ENCODE measurements at regions not wholly inside any gene's neighbourhood (a gene's known extent, or its start where the extent isn't known, plus 50 kb on each side); places are given as distances from the start of the nearest gene placed in this dataset.

DNA sequence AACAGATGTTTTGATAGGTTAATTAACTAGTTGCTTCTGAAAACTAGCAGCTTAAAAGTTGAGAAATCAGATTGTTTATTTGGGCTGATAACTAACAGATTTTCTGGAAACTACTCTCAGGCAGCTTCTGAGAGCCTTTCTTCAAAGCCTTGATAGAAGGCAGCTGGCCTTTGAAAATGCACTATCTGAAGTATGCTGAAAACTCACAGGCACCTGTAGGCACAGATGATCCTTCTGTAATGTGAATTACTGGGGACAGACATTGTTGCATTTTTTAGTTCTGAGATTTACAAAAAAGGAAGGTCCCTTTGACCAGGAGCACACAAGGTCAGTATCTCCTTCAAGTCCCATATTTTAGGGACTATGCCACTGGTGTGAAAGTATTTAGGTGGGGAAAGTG, 460.8 kb upstream of the CNTN5 start:
- Histone ChIP-seq H3K36me3 (ENCODE audit: insufficient read depth) (no peaks in the 10 kb centered on the region), H3F3A (replicated peaks; ENCODE audit: low read depth) (no peaks in the 10 kb centered on the region), H3K4me1 (ENCODE audit: insufficient read depth) (no peaks in the 10 kb centered on the region), H2AFZ (0 out of 2 replicates have a peak overlapping the region, but pooled peaks have one; percentile 2), H3K27me3 (ENCODE audit: insufficient read depth) (no peaks in the 10 kb centered on the region), H3K27ac (ENCODE audit: low read depth) (no peak overlapping the region), H3K4me2 (no peak overlapping the region), H3K79me2 (replicated peaks; ENCODE audit: insufficient read depth) (no peaks in the 10 kb centered on the region), H3K4me3 (no peak overlapping the region), H3K9me2 (ENCODE audit: insufficient read depth) (no peaks in the 10 kb centered on the region), H4K20me1 (replicated peaks; ENCODE audit: insufficient read depth) (no peaks in the 10 kb centered on the region)
- Mint-ChIP-seq H3K27ac (no peak overlapping the region), H3K4me3 (no peak overlapping the region), H3K4me1 (peaks cover 9% of the 10 kb centered on the region; the same call in 2 of the 3 replicates), H3K27me3 (ENCODE audit: insufficient read depth, low read depth, poor library complexity) (no peaks in the 10 kb centered on the region), H3K9me3 (no peaks in the 10 kb centered on the region), H3K36me3 (ENCODE audit: low read depth) (no peaks in the 10 kb centered on the region)
- ATAC-seq (no peak; the same call in 2 of the 3 replicates), DNase-seq (ENCODE audit: low spot score) (peak; percentile 3)
- TF ChIP-seq ZNF331 (CRISPR knock-in tag; IDR thresholded peaks at IDR 0.05; ENCODE audit: low read depth) (no peak), STAT1 (IDR thresholded peaks at IDR 0.05; ENCODE audit: unreplicated experiment) (no peak), EZH2 (IDR thresholded peaks at IDR 0.05; ENCODE audit: low read depth, unreplicated experiment) (no peak), CREB1 (CRISPR knock-in tag; IDR thresholded peaks at IDR 0.05; ENCODE audit: low read depth) (no peak), NANOG (IDR thresholded peaks at IDR 0.05; ENCODE audit: borderline replicate concordance) (no peak), ZNF114 (CRISPR knock-in tag; IDR thresholded peaks at IDR 0.05) (no peak), EZH2phosphoT487 (IDR thresholded peaks at IDR 0.05; ENCODE audit: unreplicated experiment) (no peak), JUNB (IDR thresholded peaks at IDR 0.05; ENCODE audit: unreplicated experiment) (no peak), POLR2AphosphoS5 (IDR thresholded peaks at IDR 0.05; ENCODE audit: low read depth) (no peak)
- TF ChIP-seq, protein P1, sequence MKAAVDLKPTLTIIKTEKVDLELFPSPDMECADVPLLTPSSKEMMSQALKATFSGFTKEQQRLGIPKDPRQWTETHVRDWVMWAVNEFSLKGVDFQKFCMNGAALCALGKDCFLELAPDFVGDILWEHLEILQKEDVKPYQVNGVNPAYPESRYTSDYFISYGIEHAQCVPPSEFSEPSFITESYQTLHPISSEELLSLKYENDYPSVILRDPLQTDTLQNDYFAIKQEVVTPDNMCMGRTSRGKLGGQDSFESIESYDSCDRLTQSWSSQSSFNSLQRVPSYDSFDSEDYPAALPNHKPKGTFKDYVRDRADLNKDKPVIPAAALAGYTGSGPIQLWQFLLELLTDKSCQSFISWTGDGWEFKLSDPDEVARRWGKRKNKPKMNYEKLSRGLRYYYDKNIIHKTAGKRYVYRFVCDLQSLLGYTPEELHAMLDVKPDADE (IDR thresholded peaks at IDR 0.05) = no peak
- TF ChIP-seq, protein P2, sequence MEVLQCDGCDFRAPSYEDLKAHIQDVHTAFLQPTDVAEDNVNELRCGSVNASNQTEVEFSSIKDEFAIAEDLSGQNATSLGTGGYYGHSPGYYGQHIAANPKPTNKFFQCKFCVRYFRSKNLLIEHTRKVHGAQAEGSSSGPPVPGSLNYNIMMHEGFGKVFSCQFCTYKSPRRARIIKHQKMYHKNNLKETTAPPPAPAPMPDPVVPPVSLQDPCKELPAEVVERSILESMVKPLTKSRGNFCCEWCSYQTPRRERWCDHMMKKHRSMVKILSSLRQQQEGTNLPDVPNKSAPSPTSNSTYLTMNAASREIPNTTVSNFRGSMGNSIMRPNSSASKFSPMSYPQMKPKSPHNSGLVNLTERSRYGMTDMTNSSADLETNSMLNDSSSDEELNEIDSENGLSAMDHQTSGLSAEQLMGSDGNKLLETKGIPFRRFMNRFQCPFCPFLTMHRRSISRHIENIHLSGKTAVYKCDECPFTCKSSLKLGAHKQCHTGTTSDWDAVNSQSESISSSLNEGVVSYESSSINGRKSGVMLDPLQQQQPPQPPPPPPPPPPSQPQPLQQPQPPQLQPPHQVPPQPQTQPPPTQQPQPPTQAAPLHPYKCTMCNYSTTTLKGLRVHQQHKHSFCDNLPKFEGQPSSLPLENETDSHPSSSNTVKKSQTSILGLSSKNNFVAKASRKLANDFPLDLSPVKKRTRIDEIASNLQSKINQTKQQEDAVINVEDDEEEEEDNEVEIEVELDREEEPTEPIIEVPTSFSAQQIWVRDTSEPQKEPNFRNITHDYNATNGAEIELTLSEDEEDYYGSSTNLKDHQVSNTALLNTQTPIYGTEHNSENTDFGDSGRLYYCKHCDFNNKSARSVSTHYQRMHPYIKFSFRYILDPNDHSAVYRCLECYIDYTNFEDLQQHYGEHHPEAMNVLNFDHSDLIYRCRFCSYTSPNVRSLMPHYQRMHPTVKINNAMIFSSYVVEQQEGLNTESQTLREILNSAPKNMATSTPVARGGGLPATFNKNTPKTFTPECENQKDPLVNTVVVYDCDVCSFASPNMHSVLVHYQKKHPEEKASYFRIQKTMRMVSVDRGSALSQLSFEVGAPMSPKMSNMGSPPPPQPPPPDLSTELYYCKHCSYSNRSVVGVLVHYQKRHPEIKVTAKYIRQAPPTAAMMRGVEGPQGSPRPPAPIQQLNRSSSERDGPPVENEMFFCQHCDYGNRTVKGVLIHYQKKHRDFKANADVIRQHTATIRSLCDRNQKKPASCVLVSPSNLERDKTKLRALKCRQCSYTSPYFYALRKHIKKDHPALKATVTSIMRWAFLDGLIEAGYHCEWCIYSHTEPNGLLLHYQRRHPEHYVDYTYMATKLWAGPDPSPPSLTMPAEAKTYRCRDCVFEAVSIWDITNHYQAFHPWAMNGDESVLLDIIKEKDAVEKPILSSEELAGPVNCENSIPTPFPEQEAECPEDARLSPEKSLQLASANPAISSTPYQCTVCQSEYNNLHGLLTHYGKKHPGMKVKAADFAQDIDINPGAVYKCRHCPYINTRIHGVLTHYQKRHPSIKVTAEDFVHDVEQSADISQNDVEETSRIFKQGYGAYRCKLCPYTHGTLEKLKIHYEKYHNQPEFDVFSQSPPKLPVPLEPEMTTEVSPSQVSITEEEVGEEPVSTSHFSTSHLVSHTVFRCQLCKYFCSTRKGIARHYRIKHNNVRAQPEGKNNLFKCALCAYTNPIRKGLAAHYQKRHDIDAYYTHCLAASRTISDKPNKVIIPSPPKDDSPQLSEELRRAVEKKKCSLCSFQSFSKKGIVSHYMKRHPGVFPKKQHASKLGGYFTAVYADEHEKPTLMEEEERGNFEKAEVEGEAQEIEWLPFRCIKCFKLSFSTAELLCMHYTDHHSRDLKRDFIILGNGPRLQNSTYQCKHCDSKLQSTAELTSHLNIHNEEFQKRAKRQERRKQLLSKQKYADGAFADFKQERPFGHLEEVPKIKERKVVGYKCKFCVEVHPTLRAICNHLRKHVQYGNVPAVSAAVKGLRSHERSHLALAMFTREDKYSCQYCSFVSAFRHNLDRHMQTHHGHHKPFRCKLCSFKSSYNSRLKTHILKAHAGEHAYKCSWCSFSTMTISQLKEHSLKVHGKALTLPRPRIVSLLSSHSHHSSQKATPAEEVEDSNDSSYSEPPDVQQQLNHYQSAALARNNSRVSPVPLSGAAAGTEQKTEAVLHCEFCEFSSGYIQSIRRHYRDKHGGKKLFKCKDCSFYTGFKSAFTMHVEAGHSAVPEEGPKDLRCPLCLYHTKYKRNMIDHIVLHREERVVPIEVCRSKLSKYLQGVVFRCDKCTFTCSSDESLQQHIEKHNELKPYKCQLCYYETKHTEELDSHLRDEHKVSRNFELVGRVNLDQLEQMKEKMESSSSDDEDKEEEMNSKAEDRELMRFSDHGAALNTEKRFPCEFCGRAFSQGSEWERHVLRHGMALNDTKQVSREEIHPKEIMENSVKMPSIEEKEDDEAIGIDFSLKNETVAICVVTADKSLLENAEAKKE (CRISPR knock-in tag; IDR thresholded peaks at IDR 0.05) = no peak
- TF ChIP-seq, protein P3, sequence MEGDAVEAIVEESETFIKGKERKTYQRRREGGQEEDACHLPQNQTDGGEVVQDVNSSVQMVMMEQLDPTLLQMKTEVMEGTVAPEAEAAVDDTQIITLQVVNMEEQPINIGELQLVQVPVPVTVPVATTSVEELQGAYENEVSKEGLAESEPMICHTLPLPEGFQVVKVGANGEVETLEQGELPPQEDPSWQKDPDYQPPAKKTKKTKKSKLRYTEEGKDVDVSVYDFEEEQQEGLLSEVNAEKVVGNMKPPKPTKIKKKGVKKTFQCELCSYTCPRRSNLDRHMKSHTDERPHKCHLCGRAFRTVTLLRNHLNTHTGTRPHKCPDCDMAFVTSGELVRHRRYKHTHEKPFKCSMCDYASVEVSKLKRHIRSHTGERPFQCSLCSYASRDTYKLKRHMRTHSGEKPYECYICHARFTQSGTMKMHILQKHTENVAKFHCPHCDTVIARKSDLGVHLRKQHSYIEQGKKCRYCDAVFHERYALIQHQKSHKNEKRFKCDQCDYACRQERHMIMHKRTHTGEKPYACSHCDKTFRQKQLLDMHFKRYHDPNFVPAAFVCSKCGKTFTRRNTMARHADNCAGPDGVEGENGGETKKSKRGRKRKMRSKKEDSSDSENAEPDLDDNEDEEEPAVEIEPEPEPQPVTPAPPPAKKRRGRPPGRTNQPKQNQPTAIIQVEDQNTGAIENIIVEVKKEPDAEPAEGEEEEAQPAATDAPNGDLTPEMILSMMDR (conservative IDR thresholded peaks at IDR 0.05; ENCODE audit: low read depth in 2 of 2) = no peak
- TF ChIP-seq, protein P4, sequence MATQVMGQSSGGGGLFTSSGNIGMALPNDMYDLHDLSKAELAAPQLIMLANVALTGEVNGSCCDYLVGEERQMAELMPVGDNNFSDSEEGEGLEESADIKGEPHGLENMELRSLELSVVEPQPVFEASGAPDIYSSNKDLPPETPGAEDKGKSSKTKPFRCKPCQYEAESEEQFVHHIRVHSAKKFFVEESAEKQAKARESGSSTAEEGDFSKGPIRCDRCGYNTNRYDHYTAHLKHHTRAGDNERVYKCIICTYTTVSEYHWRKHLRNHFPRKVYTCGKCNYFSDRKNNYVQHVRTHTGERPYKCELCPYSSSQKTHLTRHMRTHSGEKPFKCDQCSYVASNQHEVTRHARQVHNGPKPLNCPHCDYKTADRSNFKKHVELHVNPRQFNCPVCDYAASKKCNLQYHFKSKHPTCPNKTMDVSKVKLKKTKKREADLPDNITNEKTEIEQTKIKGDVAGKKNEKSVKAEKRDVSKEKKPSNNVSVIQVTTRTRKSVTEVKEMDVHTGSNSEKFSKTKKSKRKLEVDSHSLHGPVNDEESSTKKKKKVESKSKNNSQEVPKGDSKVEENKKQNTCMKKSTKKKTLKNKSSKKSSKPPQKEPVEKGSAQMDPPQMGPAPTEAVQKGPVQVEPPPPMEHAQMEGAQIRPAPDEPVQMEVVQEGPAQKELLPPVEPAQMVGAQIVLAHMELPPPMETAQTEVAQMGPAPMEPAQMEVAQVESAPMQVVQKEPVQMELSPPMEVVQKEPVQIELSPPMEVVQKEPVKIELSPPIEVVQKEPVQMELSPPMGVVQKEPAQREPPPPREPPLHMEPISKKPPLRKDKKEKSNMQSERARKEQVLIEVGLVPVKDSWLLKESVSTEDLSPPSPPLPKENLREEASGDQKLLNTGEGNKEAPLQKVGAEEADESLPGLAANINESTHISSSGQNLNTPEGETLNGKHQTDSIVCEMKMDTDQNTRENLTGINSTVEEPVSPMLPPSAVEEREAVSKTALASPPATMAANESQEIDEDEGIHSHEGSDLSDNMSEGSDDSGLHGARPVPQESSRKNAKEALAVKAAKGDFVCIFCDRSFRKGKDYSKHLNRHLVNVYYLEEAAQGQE (IDR thresholded peaks at IDR 0.05; ENCODE audit: unreplicated experiment) = no peak

Measured in GM23338 (cell line).